GM21619 (cell line): ENCODE measurements at regions not wholly inside any gene's neighbourhood (a gene's known extent, or its start where the extent isn't known, plus 50 kb on each side); places are given as distances from the start of the nearest gene placed in this dataset.

Experiments
- ATAC-seq: cut with Tn5 transposase; IDR thresholded peaks from one replicate; pipeline ENCODE4 v1.9.1; 2021; ENCODE audit not compliant: unreplicated experiment

- no peak for ATAC-seq
Measured at GRCh38 chr9:91126761-91127445, 234.8 kb downstream of the AUH start.

DNA sequence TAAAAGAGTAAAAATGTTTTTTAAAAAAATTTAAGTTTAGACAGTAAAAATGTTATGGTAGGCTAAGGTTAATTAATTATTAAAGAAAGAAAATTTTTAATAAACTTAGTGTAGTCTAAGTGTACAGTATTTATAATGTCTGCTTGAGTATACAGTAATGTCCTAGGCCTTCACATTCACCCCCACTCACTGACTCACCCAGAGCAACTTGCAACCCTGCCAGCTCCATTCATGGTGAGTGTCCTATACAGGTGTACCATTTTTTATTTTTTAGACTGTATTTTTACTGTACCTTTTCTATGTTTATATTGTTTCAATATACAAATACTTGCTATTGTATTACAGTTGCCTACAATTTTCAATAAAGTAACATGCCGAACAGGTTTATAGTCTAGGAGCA lies 234.1 kb downstream of the AUH start:
- ATAC-seq: no peak

GRCh38 chr9:91130796-91131318 lies 230.9 kb downstream of the AUH start:
- ATAC-seq: no peak

DNA sequence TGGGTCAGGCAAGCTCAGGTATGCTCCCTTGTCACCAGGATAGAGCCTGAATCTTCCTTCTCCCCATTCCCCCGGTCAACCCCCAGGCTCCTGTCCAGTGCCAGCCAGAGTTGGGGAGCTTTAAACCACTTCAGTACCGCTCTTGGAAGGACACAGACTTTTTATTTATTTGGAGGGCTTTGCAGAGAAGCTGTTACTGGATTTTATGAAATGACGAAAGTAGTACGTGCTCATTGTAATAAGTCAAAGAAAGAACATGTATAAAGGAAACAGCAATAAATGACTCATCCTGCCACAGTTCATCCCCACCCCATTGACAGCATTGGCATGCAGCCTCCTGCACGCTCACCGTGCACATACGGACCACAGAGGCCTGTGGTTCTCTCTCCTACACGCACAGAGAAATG lies 230.3 kb downstream of the AUH start:
- no peak for ATAC-seq

DNA sequence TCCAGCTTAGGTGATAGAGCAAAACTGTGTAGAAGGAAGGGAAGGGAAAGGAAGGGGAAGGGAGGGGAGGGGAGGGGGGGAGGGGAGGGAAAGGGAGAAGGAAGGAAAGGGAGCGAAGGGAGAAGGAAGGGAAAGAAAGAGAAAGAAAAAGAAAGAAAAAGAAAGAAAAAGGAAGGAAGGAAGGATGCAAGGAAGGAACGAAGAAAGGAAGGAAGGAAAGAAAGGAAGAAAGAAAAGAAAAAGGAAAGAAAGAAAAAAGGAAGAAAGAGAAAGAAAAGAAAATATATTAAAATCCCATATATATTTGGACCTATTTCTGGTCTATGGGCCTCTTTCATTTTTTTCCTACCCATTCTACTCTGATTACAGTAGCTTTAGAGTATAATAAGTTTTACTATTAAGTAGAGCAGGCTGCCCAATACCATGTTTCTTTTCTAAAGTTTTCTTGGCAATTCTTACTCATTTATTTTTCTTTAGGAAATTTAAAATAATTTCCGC lies 229.1 kb downstream of the AUH start:
- ATAC-seq: no peak

GRCh38 chr9:91134608-91135007 lies 227.1 kb downstream of the AUH start:
- ATAC-seq: no peak

DNA sequence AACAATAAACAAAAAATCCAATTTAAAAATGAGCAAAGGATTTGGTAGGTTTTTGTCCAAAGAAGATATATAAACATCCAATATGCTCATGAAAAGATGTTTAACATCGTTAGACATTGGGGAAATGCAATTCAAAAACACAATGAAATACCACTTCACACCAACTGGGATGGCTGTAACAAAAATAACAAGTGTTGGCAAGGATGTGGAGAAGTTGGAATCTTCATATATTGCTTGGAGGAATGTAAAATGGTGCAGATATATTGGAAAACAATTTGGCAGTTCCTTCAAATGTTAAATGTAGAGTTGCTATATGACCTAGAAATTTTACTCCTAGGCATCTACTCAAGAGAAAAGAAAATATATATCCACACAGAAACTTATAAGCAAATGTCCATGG lies 224.3 kb downstream of the AUH start:
- ATAC-seq: no peak

GRCh38 chr9:91138760-91139159 lies 223.0 kb downstream of the AUH start:
- no peak for ATAC-seq

GRCh38 chr9:91141407-91141965 lies 220.2 kb downstream of the AUH start:
- ATAC-seq: no peak

- ATAC-seq: no peak
Measured at GRCh38 chr9:91143162-91143561, 218.6 kb downstream of the AUH start.

GRCh38 chr9:91143642-91144041 lies 218.1 kb downstream of the AUH start:
- ATAC-seq: no peak

DNA sequence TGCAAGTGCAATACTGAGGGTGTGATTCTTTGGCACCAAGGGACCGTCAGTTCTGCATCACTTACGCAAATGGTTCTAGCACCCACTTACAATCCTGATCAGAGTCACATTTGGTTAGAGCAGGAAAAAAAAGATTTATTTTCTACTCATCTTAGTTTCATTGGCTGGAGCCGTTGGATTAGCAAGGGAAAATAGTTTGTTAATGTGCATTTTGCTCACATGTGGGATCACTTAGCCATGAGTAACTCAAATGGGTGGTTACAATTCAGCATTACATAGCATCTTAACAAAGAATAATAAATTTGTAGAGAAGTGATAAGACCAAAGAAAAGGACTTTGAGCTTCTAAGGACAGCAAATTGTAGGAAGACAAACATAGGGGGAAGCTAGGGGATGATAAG lies 216.9 kb downstream of the AUH start:
- ATAC-seq: no peak

GRCh38 chr9:91145496-91145895 lies 216.2 kb downstream of the AUH start:
- ATAC-seq: no peak

- no peak for ATAC-seq
Measured at GRCh38 chr9:91146391-91147019, 215.2 kb downstream of the AUH start.

GRCh38 chr9:91147079-91147708 lies 214.5 kb downstream of the AUH start:
- ATAC-seq: no peak

DNA sequence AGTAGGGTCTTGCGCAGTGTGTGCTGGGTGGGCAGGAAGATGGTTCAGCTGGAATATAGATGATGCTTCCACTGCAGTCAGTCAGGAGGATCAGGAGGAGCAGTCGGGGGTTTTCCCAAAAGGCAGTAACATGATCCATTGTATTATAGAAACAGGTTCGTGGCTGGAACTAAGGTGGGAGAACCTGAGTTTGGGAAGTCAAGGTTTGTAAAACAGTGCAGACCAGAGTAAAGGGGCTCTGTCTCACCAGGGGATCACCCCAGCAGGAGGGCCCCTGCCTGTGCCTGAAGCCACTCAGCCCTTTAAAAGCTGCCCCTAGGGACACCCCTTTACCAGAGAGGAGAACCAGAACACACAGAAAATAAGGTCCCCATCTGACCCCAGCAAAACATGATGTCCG lies 213.4 kb downstream of the AUH start:
- ATAC-seq: no peak

GRCh38 chr9:91150273-91150997 lies 211.3 kb downstream of the AUH start:
- no peak for ATAC-seq

- ATAC-seq: peak; percentile 73
Measured at GRCh38 chr9:91150998-91151717, 210.6 kb downstream of the AUH start.

GRCh38 chr9:91151718-91152095 lies 210.0 kb downstream of the AUH start:
- ATAC-seq: no peak

DNA sequence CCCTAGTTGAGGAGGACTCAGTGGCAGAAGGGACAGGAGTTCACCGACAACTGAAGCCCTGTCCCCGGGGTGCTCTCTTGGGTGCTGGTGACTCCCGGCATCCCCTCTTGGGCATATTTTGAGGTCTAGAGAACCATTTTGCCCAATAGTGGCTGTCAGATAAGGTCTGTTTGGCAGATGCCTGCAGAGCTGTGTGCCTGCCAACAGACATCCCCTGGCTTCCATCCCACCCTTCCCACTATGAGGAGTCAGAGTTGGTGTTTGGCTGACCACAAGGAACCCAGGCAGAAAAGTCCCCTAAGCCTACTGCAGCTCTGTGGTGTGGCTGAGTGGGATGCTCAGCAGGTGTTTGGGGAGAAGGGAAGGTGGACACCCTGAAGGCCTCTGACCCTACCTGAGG lies 207.0 kb downstream of the AUH start:
- ATAC-seq: no peak
